ENCODE measurements at regions not wholly inside any gene's neighbourhood (a gene's known extent, or its start where the extent isn't known, plus 50 kb on each side); places are given as distances from the start of the nearest gene placed in this dataset.

DNA sequence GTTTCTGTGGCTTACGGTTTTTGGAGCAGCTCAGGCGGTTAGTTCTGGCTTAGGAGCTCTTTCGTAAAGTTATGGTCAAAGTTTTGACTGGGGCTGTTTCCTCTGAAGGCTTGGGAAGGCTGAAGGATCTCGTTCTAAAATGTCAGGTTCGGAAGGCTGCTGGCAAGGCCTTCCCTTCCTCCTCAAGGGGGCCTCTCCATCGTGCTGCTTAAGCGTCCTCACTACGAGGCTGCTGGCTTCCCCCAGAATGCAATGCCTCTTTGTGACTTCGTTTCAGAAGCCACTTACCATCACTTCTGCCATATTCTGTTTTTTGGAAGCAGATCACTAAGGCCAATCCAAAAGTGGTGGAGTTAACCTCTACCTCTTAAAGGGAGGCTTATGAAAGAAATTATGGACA is 1196.4 kb upstream of the TENM3 start:
- no peak for TF ChIP-seq CTCF (IDR thresholded peaks at IDR 0.05)
- no peak for TF ChIP-seq POLR2A (IDR thresholded peaks at IDR 0.05)

Data from heart left ventricle (tissue), 13 donors.